Neural cell (in vitro differentiated cells): ENCODE measurements at regions not wholly inside any gene's neighbourhood (a gene's known extent, or its start where the extent isn't known, plus 50 kb on each side); places are given as distances from the start of the nearest gene placed in this dataset.

ENCODE experiments used
- CTCF ChIP-seq: fragments of 450-650 bp; IDR thresholded peaks from 2 replicates; pipeline ENCODE4 v1.5.1; 2014; ENCODE audit warnings: antibody characterized with exemption, mild to moderate bottlenecking, moderate library complexity; ENCODE audit not compliant: poor library complexity, severe bottlenecking
- EP300 ChIP-seq: fragments of 450-650 bp; conservative IDR thresholded peaks from 2 replicates; pipeline ENCODE4 v1.6.1; 2014; ENCODE audit warnings: antibody characterized with exemption, mild to moderate bottlenecking, moderate library complexity; ENCODE audit not compliant: poor library complexity, severe bottlenecking
- EZH2 ChIP-seq: fragments of 200-600, 300-800 bp; shearing (Covaris generic), sonication (generic); IDR thresholded peaks from 2 replicates; pipeline ENCODE4 v1.6.1; 2014; ENCODE audit warnings: antibody characterized with exemption, low read length, borderline replicate concordance, mild to moderate bottlenecking; ENCODE audit not compliant: insufficient read depth, poor library complexity, severe bottlenecking

DNA sequence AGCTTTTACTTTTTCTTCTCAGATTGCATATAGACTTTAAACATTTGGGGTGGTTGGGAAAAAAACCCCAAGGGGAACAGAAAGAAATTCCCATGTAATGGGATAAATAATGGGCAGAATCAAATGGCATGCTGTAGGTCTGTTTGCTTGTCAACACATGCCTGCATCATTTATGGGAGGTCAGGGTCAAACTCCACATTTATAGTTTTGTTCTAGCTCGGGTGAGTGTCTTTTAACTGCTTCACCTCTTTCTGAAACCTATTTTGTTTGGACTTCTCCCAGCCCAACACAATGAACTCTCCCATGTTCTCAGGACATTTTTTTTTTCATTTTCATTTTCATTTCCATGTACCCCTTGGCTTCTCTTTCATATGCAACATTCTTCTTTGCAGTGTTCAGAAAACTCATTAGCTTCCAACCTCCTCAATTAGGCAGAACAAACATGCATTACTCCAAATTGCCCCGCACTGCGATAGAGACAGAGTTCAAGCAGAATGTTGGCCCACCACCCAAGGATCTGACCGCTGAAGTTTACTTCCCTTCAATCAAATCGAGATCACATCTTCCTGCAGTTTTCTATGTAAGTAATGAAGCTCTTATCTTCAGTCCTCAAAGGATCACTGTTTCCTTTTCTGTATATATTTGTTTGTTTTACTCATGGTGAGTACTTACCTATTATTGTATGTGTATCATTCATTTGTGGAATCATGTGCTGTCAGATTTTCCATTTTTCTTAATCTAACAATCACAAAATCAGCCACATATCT is 354.6 kb downstream of the ZSWIM6 start:
- no peak for TF ChIP-seq EP300
- TF ChIP-seq CTCF: no peak
- TF ChIP-seq EZH2: no peak
